Common myeloid progenitor, CD34-positive (primary cell): ENCODE measurements at regions not wholly inside any gene's neighbourhood (a gene's known extent, or its start where the extent isn't known, plus 50 kb on each side); places are given as distances from the start of the nearest gene placed in this dataset.

ENCODE experiments used
- CTCF ChIA-PET: fragments of 350-600 bp; sonication (Branson Sonifier 250); formaldehyde crosslinking; loops from one replicate; lab custom pipeline; 2021; ENCODE audit warnings: antibody characterized with exemption; lab: Charles Lee
- POLR2A ChIA-PET: fragments of 350-600 bp; sonication (Branson Sonifier 250); formaldehyde crosslinking; loops from one replicate; lab custom pipeline; 2021; ENCODE audit warnings: antibody characterized with exemption; lab: Charles Lee
- DNase-seq, 3 donors: peaks; one replicate each; pipeline versions ENCODE4 v3.0.0 to v3.0.0-alpha.2; 2013
- H3K27ac ChIP-seq, 2 experiments: 1 replicate in 1 of 2; 2 replicates in 1 of 2; pipeline ENCODE4 v1.7.0; 2013; ENCODE audit warnings: inconsistent platforms in 2 of 2, low read length in 2 of 2, mild to moderate bottlenecking in 2 of 2, low read depth in 1 of 2, moderate library complexity in 1 of 2; ENCODE audit not compliant: severe bottlenecking in 2 of 2, insufficient read depth in 1 of 2, poor library complexity in 1 of 2
- H3K27me3 ChIP-seq, 5 experiments: replicated peaks in 2 of 5; 1 replicate in 3 of 5; 2 replicates in 2 of 5; pipeline versions ENCODE4 v1.6.1 to v1.7.0; 2013; ENCODE audit warnings: low read length in 4 of 5, mild to moderate bottlenecking in 2 of 5, moderate library complexity in 2 of 5, inconsistent platforms in 1 of 5; ENCODE audit not compliant: insufficient read depth in 5 of 5, control insufficient read depth in 4 of 5
- H3K36me3 ChIP-seq, 4 experiments: 1 replicate in 2 of 4; 2 replicates in 2 of 4; pipeline versions ENCODE4 v1.6.1 to v1.7.0; 2013; ENCODE audit warnings: low read length in 3 of 4, control low read depth in 1 of 4, mild to moderate bottlenecking in 1 of 4; ENCODE audit not compliant: control insufficient read depth in 4 of 4, insufficient read depth in 4 of 4
- H3K4me1 ChIP-seq, 4 experiments: 1 replicate in 3 of 4; 2 replicates in 1 of 4; pipeline versions ENCODE4 v1.6.1 to v1.7.1; 2013; ENCODE audit warnings: low read length in 3 of 4, mild to moderate bottlenecking in 3 of 4, control low read depth in 1 of 4, inconsistent platforms in 1 of 4, moderate library complexity in 1 of 4; ENCODE audit not compliant: control insufficient read depth in 4 of 4, insufficient read depth in 4 of 4; ENCODE audit errors: control extremely low read depth in 1 of 4
- H3K4me3 ChIP-seq, 7 experiments: 1 replicate in 4 of 7; 2 replicates in 3 of 7; pipeline versions ENCODE4 v1.5.1 to v1.7.0; 2013; ENCODE audit warnings: mild to moderate bottlenecking in 7 of 7, low read length in 6 of 7, moderate library complexity in 6 of 7, inconsistent platforms in 2 of 7, low read depth in 2 of 7, control low read depth in 1 of 7; ENCODE audit not compliant: insufficient read depth in 4 of 7, control insufficient read depth in 1 of 7; ENCODE audit errors: extremely low read depth in 1 of 7
- H3K9me3 ChIP-seq, 5 experiments: 1 replicate in 4 of 5; 2 replicates in 1 of 5; pipeline versions ENCODE4 v1.6.1 to v1.7.1; 2013; ENCODE audit warnings: low read length in 4 of 5, mild to moderate bottlenecking in 2 of 5, inconsistent platforms in 1 of 5, low read depth in 1 of 5, moderate library complexity in 1 of 5; ENCODE audit not compliant: control insufficient read depth in 4 of 5, insufficient read depth in 2 of 5; ENCODE audit errors: control extremely low read depth in 1 of 5
- WGBS: methylation state at CpG from one replicate; pipeline ENCODE4 v1.1.5; 2013; ENCODE audit not compliant: insufficient coverage; 5-methylcytosine and 5-hydroxymethylcytosine counted together

- POLR2A ChIA-PET = no interaction called here
- no peak overlapping the region for H3K4me3 ChIP-seq
- WGBS = 100% methylated on average over 1 of the region's 1 CpG
- CTCF ChIA-PET = no interaction called here
- H3K36me3 ChIP-seq = no peaks in the 10 kb centered on the region
- no peak overlapping the region for H3K27ac ChIP-seq
- no peaks in the 10 kb centered on the region for H3K9me3 ChIP-seq
- no peak for DNase-seq
- peaks cover 0 to 2% (median 0%) of the 10 kb centered on the region in 5 experiments for H3K27me3 ChIP-seq
- no peaks in the 10 kb centered on the region for H3K4me1 ChIP-seq
These were observed 123.5 kb upstream of the CTAGE1 start for GRCh38 chr18:22541232-22541631.

- 81% methylated on average over 4 of the region's 4 CpGs for WGBS
- CTCF ChIA-PET = no interaction called here
These were observed 124.7 kb upstream of the CTAGE1 start for GRCh38 chr18:22542406-22542835.

GRCh38 chr18:22543769-22544168 lies 126.1 kb upstream of the CTAGE1 start:
- CTCF ChIA-PET = no interaction called here
- POLR2A ChIA-PET = no interaction called here

More at GRCh38 chr18:22542406-22542835, 124.7 kb upstream of the CTAGE1 start:
- POLR2A ChIA-PET = no interaction called here
- no peak overlapping the region for H3K4me3 ChIP-seq
- no peak overlapping the region for H3K27ac ChIP-seq
- H3K36me3 ChIP-seq = no peaks in the 10 kb centered on the region
- no peak for DNase-seq
- peaks cover 0 to 2% (median 0%) of the 10 kb centered on the region in 5 experiments for H3K27me3 ChIP-seq
- no peaks in the 10 kb centered on the region for H3K9me3 ChIP-seq
- H3K4me1 ChIP-seq = no peaks in the 10 kb centered on the region

GRCh38 chr18:22544626-22545025 lies 126.9 kb upstream of the CTAGE1 start:
- CTCF ChIA-PET = no interaction called here
- POLR2A ChIA-PET = no interaction called here
- H3K27me3 ChIP-seq = peaks cover 0 to 9% (median 0%) of the 10 kb centered on the region in 5 experiments
- no peaks in the 10 kb centered on the region for H3K9me3 ChIP-seq
- no peaks in the 10 kb centered on the region for H3K36me3 ChIP-seq
- no peaks in the 10 kb centered on the region for H3K4me1 ChIP-seq
- no peak for DNase-seq
- no peak overlapping the region for H3K4me3 ChIP-seq
- WGBS = no CpG with 5 or more reads among the region's 4 CpGs
- H3K27ac ChIP-seq = no peak overlapping the region

More at GRCh38 chr18:22543769-22544168, 126.1 kb upstream of the CTAGE1 start:
- Histone ChIP-seq H3K27ac (no peak overlapping the region), H3K27me3 (peaks cover 0 to 5% (median 0%) of the 10 kb centered on the region in 5 experiments), H3K36me3 (no peaks in the 10 kb centered on the region), H3K9me3 (no peaks in the 10 kb centered on the region), H3K4me1 (no peaks in the 10 kb centered on the region), H3K4me3 (no peak overlapping the region)
- WGBS = 96% methylated on average over 3 of the region's 4 CpGs
- no peak for DNase-seq

GRCh38 chr18:22545066-22545760 lies 127.5 kb upstream of the CTAGE1 start:
- H3K4me3 ChIP-seq = no peak overlapping the region
- H3K27me3 ChIP-seq = peaks cover 0 to 10% (median 0%) of the 10 kb centered on the region in 5 experiments
- H3K36me3 ChIP-seq = no peaks in the 10 kb centered on the region
- ChIA-PET CTCF (no interaction called here), POLR2A (no interaction called here)
- no peak overlapping the region for H3K27ac ChIP-seq
- H3K4me1 ChIP-seq = no peaks in the 10 kb centered on the region
- 100% methylated on average over 3 of the region's 6 CpGs for WGBS
- DNase-seq = no peak
- H3K9me3 ChIP-seq = no peaks in the 10 kb centered on the region

- no peaks in the 10 kb centered on the region for H3K4me1 ChIP-seq
- no peak overlapping the region for H3K4me3 ChIP-seq
- H3K9me3 ChIP-seq = no peaks in the 10 kb centered on the region
- POLR2A ChIA-PET = no interaction called here
- no peak overlapping the region for H3K27ac ChIP-seq
- H3K36me3 ChIP-seq = no peaks in the 10 kb centered on the region
- 97% methylated on average over 6 of the region's 10 CpGs for WGBS
- CTCF ChIA-PET = no interaction called here
- peaks cover 0 to 14% (median 0%) of the 10 kb centered on the region in 5 experiments for H3K27me3 ChIP-seq
- DNase-seq = no peak
These were observed 129.3 kb upstream of the CTAGE1 start for GRCh38 chr18:22546905-22547570.
